ENCODE measurements at regions not wholly inside any gene's neighbourhood (a gene's known extent, or its start where the extent isn't known, plus 50 kb on each side); places are given as distances from the start of the nearest gene placed in this dataset.

- no peaks in the 10 kb centered on the region for H3K36me3 ChIP-seq (ENCODE audit: control insufficient read depth, insufficient read depth, low read length)
- no peaks in the 10 kb centered on the region for H3K9me3 ChIP-seq (ENCODE audit: control insufficient read depth, low read length)
- no peak overlapping the region for H3K27ac ChIP-seq (ENCODE audit: low read depth, low read length, severe bottlenecking)
- no peaks in the 10 kb centered on the region for H3K4me1 ChIP-seq (ENCODE audit: control insufficient read depth, insufficient read depth, low read length, poor library complexity, severe bottlenecking)
- WGBS, 2 experiments (ENCODE audit: insufficient coverage in 2 of 2) = 67% methylated on average over 1 of the region's 2 CpGs; no CpG with 5 or more reads in 1 of the 2 experiments
- H3K4me3 ChIP-seq (ENCODE audit: extremely low read depth, insufficient read depth, low read length, poor library complexity, severe bottlenecking) = no peak overlapping the region
Measured at GRCh38 chr20:22740829-22741228, 156.5 kb upstream of the FOXA2 start.

DNA sequence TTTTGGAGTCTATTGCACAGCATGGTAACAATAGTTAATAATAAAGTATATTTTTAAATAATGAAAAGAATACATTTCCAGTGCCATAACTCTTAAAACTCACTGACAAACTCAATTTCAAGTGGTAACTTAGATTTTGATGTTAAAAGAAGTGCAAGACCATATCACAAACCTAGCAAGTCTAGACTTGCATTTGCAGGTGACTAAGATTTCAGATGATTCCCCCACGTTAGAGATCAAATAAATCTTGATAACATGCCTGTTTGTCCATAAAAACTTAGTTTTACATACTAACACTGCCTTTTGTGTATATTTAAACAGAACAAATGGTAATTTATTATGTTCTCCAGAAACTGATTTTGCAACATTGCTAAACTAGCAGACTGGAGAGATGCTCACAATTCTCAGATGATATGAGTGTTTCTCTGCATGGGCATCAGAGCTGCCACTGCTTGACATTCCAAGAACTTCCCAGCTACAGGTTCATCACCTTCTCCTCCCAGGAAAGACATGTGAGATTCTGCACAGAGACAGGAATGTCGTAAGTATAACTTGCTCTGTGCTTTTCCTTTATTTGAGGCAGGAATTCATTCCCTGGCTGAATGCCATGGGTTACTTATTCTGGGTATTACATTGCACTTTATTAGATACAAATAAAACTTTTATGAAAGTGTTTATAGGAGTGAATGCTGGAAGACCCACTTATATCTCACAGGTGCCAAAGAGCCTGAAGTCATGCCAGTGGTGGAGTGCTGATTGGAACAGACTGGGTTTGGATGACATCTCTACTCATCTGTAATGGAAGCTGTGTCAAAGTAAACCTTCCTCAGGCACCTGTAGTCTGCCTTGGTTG lies 160.2 kb upstream of the FOXA2 start:
- 100% methylated on average over 2 of the region's 2 CpGs; no CpG with 5 or more reads in 1 of the 2 experiments for WGBS, 2 experiments (ENCODE audit: insufficient coverage in 2 of 2)
- H3K36me3 ChIP-seq (ENCODE audit: control insufficient read depth, insufficient read depth, low read length) = no peaks in the 10 kb centered on the region
- no peaks in the 10 kb centered on the region for H3K9me3 ChIP-seq (ENCODE audit: control insufficient read depth, low read length)
- no peak overlapping the region for H3K4me3 ChIP-seq (ENCODE audit: extremely low read depth, insufficient read depth, low read length, poor library complexity, severe bottlenecking)
- no peaks in the 10 kb centered on the region for H3K4me1 ChIP-seq (ENCODE audit: control insufficient read depth, insufficient read depth, low read length, poor library complexity, severe bottlenecking)
- H3K27ac ChIP-seq (ENCODE audit: low read depth, low read length, severe bottlenecking) = no peak overlapping the region

DNA sequence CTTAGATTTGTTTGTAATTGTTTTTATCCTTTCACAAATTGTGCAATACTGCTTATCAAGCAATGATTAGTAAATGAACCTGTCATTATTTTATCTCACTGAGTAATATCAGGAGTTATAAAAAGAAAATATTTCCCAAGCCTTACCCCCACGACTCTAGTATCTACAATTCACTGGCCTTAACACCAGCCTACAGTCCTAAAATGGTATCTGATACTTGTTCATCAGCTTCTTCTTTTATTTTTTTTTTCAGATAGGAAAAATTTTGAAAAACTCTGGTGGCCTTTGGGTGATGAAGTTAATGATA lies 160.8 kb upstream of the FOXA2 start:
- no peak overlapping the region for H3K27ac ChIP-seq (ENCODE audit: low read depth, low read length, severe bottlenecking)
- no peak overlapping the region for H3K4me3 ChIP-seq (ENCODE audit: extremely low read depth, insufficient read depth, low read length, poor library complexity, severe bottlenecking)
- no CpG with 5 or more reads among the region's 1 CpG for WGBS, 2 experiments (ENCODE audit: insufficient coverage in 2 of 2)
- no peaks in the 10 kb centered on the region for H3K9me3 ChIP-seq (ENCODE audit: control insufficient read depth, low read length)
- H3K4me1 ChIP-seq (ENCODE audit: control insufficient read depth, insufficient read depth, low read length, poor library complexity, severe bottlenecking) = no peaks in the 10 kb centered on the region
- H3K36me3 ChIP-seq (ENCODE audit: control insufficient read depth, insufficient read depth, low read length) = no peaks in the 10 kb centered on the region

DNA sequence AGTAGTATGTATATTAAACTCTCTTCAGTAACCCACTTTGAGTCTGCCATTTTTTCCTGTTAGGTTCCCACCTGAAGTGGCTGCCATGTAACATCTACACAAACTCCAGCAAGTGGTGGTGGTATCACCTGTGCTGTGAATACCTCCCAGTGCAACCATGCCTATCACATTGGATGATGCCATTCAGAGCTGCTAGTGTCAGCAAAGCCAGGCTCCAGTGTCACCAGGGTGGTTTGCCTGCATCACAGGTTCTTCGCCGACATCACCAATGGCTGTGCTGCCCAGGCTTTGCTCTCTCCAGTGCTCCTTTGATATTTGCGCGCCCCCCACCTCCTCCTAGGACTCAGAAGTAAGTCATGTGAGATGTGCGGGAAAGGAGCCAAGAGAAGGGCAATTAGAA lies 162.6 kb upstream of the FOXA2 start:
- no peak overlapping the region for H3K27ac ChIP-seq (ENCODE audit: low read depth, low read length, severe bottlenecking)
- WGBS, 2 experiments (ENCODE audit: insufficient coverage in 2 of 2) = 88 to 91% methylated on average over 5 of the region's 5 CpGs
- H3K4me1 ChIP-seq (ENCODE audit: control insufficient read depth, insufficient read depth, low read length, poor library complexity, severe bottlenecking) = no peaks in the 10 kb centered on the region
- no peaks in the 10 kb centered on the region for H3K9me3 ChIP-seq (ENCODE audit: control insufficient read depth, low read length)
- no peaks in the 10 kb centered on the region for H3K36me3 ChIP-seq (ENCODE audit: control insufficient read depth, insufficient read depth, low read length)
- H3K4me3 ChIP-seq (ENCODE audit: extremely low read depth, insufficient read depth, low read length, poor library complexity, severe bottlenecking) = no peak overlapping the region

DNA sequence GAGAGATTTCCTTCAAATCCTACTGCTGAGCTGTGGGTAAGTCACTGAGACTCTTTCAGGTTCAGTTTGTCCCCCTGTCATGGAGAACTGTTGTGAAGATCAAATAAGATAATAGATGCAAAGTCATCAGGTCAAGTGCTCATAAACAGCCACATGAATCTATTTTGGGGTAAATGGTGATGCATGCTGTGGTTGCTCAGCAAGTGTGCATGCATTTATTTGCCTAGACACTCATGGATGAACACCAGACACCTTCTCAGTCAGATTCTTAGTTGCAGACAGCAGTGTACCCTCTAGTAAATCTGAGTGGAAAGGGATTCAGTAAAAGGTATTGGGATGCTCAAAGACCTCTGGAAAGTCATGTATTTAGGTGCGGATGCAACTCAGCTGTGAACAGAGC lies 168.0 kb upstream of the FOXA2 start:
- Histone ChIP-seq H3K27ac (ENCODE audit: low read depth, low read length, severe bottlenecking) (no peak overlapping the region), H3K4me1 (ENCODE audit: control insufficient read depth, insufficient read depth, low read length, poor library complexity, severe bottlenecking) (peaks cover 9% of the 10 kb centered on the region), H3K9me3 (ENCODE audit: control insufficient read depth, low read length) (no peaks in the 10 kb centered on the region), H3K36me3 (ENCODE audit: control insufficient read depth, insufficient read depth, low read length) (no peaks in the 10 kb centered on the region), H3K4me3 (ENCODE audit: extremely low read depth, insufficient read depth, low read length, poor library complexity, severe bottlenecking) (no peak overlapping the region)
- 92% methylated on average over 1 of the region's 1 CpG; no CpG with 5 or more reads in 1 of the 2 experiments for WGBS, 2 experiments (ENCODE audit: insufficient coverage in 2 of 2)

DNA sequence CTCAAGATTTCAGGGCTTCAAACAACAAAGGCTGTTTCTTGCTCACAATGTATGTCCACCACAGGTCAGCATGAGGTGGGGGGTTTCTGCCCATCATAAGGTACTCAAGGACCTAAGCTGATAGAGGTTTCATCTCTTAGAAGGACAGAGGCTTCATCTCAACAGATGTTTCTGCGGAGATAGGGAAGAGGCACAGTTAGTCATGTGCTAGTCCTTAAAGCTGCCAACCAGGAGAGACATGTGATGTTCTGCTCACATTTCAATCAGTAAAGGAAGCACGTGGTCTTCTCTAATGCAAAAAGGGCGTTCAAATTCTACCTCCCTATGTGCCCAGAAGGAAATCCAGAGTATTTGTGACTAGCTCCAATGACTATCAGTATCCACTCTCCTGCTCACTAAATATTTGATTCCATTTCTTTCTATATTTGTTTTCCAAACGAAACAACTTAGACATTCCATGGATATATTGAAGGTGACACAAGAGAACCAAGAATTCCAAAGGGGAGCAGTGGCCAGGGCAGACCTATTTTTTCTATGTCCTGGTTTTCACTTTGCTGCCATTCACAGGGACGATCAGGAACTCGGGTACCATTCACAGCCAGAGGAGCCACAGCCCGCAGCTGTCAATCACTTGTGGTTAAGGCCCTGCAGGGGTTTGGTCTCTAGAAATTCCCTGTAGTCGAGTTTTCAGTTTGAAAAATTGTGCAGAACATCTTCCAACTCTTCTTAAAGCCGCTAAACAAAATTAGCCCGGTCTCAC lies 173.2 kb upstream of the FOXA2 start:
- no peak overlapping the region for H3K27ac ChIP-seq (ENCODE audit: low read depth, low read length, severe bottlenecking)

GRCh38 chr20:22758815-22759214 lies 174.4 kb upstream of the FOXA2 start:
- Histone ChIP-seq H3K4me1 (ENCODE audit: control insufficient read depth, insufficient read depth, low read length, poor library complexity, severe bottlenecking) (peaks cover 38% of the 10 kb centered on the region), H3K9me3 (ENCODE audit: control insufficient read depth, low read length) (no peaks in the 10 kb centered on the region), H3K36me3 (ENCODE audit: control insufficient read depth, insufficient read depth, low read length) (no peaks in the 10 kb centered on the region), H3K4me3 (ENCODE audit: extremely low read depth, insufficient read depth, low read length, poor library complexity, severe bottlenecking) (no peak overlapping the region), H3K27ac (ENCODE audit: low read depth, low read length, severe bottlenecking) (no peak overlapping the region)
- 82 to 88% methylated on average over 1 to 2 of the region's 3 CpGs for WGBS, 2 experiments (ENCODE audit: insufficient coverage in 2 of 2)

More for the DNA sequence above, 173.2 kb upstream of the FOXA2 start:
- H3K36me3 ChIP-seq (ENCODE audit: control insufficient read depth, insufficient read depth, low read length) = no peaks in the 10 kb centered on the region
- H3K4me3 ChIP-seq (ENCODE audit: extremely low read depth, insufficient read depth, low read length, poor library complexity, severe bottlenecking) = no peak overlapping the region
- H3K9me3 ChIP-seq (ENCODE audit: control insufficient read depth, low read length) = no peaks in the 10 kb centered on the region
- WGBS, 2 experiments (ENCODE audit: insufficient coverage in 2 of 2) = 88 to 90% methylated on average over 6 to 8 of the region's 10 CpGs
- peaks cover 26% of the 10 kb centered on the region for H3K4me1 ChIP-seq (ENCODE audit: control insufficient read depth, insufficient read depth, low read length, poor library complexity, severe bottlenecking)

DNA sequence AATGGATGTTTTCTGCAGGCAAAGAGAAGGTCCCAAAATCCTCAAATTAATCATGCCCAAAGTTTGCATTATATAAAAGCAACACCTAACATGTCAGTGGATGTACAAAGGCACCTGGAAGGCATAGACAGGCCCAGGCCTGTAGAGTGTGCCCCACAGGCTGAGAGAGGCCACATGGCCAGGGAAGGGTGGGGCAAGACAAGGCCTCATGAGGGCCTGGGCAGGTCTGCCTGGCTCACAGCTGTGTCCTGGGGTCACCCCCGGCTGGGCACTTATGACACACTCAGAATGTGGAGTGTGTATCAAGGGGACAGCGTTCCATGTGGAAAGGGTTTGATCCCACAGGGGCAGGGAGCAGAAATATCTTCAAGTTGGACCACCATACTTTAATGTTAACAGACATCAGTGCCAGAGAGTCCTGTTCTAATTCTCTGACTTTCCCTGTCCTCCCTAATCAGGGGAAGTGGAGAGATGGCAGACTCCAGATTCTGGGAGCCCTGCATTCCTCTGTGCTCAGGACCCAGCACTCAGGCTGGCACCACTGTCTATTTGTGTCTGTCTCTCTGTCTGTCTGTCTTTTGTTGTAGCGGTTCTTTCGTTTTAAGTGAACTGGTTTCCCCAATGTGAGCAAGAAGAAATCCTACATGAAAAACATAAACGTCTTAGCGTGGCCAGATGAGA lies 178.3 kb upstream of the FOXA2 start:
- peaks cover 26% of the 10 kb centered on the region for H3K4me1 ChIP-seq (ENCODE audit: control insufficient read depth, insufficient read depth, low read length, poor library complexity, severe bottlenecking)
- H3K9me3 ChIP-seq (ENCODE audit: control insufficient read depth, low read length) = no peaks in the 10 kb centered on the region
- H3K27ac ChIP-seq (ENCODE audit: low read depth, low read length, severe bottlenecking) = peak overlapping the region; percentile 57
- 79 to 89% methylated on average over 2 to 3 of the region's 6 CpGs for WGBS, 2 experiments (ENCODE audit: insufficient coverage in 2 of 2)
- H3K36me3 ChIP-seq (ENCODE audit: control insufficient read depth, insufficient read depth, low read length) = no peaks in the 10 kb centered on the region
- H3K4me3 ChIP-seq (ENCODE audit: extremely low read depth, insufficient read depth, low read length, poor library complexity, severe bottlenecking) = no peak overlapping the region

DNA sequence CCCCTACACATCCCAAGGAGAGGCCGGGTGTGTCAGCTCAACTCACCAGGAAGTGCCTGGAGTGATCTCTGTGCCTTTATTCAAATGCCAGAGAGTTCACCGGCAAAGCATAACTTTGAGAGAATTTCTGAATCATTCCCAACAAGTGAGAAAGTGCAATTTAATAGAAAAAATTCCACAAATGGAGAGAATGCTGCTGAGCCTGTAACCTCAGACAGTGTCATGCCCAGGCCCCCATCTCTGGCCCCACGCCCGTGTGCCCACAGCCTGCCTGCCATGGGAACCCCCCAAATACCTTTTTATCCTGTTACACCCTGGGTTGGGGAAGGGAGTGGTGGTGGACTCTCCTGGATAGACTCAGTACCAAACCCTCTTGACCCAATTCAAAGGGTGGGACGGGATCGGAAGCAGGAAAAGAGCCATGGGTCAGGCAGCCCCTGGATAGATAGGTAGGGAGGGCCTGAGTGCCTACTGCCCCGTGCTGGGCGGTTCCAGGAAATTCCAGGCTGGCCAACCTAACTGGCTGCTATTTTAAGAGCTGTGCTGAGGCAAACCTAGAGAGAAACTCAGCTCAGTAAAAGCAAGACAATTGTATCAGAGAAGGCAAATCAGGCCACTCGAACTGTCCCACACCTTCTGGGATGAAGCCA lies 179.0 kb upstream of the FOXA2 start:
- WGBS, 2 experiments (ENCODE audit: insufficient coverage in 2 of 2) = 87 to 90% methylated on average over 6 to 7 of the region's 9 CpGs
- Histone ChIP-seq H3K4me3 (ENCODE audit: extremely low read depth, insufficient read depth, low read length, poor library complexity, severe bottlenecking) (no peak overlapping the region), H3K4me1 (ENCODE audit: control insufficient read depth, insufficient read depth, low read length, poor library complexity, severe bottlenecking) (peaks cover 27% of the 10 kb centered on the region), H3K27ac (ENCODE audit: low read depth, low read length, severe bottlenecking) (peak overlapping the region; percentile 57), H3K9me3 (ENCODE audit: control insufficient read depth, low read length) (no peaks in the 10 kb centered on the region), H3K36me3 (ENCODE audit: control insufficient read depth, insufficient read depth, low read length) (no peaks in the 10 kb centered on the region)

Data from mesodermal cell (in vitro differentiated cells).